HG02970 (cell line): ENCODE measurements at regions not wholly inside any gene's neighbourhood (a gene's known extent, or its start where the extent isn't known, plus 50 kb on each side); places are given as distances from the start of the nearest gene placed in this dataset.
"Not testable (repeated sequence)": the region's sequence is repeated elsewhere in the genome, so short reads cannot be mapped to it uniquely, and the experiment has no call there.

ENCODE experiments used
- ATAC-seq: cut with Tn5 transposase; IDR thresholded peaks from one replicate; pipeline ENCODE4 v1.9.1; 2021; ENCODE audit warnings: mild to moderate bottlenecking, moderate library complexity, moderate number of reproducible peaks; ENCODE audit not compliant: unreplicated experiment, low FRiP score

DNA sequence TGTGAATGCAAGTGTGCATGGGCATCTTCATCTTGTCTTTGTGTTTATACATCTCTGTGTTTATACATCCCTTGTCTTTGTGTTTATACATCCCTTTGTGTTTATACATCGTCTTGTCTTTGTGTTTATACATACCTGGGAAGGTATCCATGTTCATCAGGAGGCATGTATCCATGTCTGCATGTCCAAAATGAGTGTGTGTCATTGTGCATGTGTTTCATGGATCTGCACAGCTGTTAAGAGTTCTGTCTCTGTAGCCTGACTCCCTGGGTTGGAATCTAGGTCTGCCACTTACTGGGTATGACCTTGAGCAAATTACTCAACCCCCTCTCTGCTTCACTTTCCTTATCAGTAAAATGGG, 50.1 kb upstream of the SIRPA start:
- ATAC-seq: no peak

DNA sequence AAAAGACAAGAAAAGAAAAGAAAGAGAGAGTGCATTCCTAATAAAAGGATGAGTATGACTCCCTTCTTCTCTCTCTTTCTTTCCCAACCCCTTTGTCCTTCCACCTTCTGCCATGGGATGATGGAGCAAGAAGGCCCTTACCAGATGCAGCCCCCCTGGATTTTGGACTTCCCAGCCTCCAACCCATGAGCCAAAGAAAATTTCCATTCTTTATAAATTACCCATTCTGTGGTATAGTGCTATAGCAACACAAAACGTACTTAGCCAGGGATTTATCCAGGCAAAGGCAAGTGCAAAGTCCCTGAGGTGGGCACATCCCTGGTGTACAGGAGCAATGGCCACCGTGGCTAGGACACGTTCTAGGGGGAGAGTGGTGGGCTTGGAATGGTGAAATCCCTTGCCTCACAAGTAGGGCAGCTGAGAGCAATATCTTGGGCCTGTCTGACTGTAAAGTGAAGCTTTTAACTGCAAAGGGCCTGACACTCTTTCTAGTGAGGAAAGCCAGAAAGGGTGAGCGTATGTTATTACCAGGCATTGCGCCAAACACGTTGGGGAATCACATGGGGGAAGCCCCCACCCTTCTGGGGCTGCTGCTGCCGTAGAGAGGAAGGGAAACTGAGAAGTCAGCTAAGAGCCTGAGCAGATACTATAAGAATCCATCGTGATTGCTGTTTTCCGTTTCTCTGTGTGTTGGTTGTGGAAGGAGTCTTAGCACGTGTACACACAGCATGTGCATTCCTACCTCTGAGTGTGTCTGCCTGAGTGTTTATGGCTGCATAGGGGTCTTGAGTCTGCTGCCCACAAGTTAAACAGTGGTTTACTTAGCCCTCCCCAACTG, 50.7 kb upstream of the SIRPA start:
- peak; percentile 88 for ATAC-seq

DNA sequence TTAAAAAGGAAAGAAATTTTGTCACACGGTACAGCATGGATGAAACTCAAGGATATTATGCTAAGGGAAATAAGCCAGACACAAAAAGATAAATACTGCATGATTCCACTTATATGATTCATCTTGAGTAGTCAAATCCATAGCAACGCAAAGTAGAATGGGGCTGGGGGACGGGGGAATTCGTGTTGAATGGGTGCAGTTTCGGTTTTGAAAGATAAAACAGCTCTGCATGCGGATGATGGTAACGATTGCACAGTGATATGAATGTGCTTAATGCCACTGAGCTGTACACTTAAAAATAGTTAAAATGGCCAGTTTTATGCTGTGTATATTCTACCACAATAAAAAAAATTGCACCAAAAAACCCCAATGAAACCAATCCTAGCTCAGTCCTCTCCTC, 52.9 kb upstream of the SIRPA start:
- no peak for ATAC-seq

DNA sequence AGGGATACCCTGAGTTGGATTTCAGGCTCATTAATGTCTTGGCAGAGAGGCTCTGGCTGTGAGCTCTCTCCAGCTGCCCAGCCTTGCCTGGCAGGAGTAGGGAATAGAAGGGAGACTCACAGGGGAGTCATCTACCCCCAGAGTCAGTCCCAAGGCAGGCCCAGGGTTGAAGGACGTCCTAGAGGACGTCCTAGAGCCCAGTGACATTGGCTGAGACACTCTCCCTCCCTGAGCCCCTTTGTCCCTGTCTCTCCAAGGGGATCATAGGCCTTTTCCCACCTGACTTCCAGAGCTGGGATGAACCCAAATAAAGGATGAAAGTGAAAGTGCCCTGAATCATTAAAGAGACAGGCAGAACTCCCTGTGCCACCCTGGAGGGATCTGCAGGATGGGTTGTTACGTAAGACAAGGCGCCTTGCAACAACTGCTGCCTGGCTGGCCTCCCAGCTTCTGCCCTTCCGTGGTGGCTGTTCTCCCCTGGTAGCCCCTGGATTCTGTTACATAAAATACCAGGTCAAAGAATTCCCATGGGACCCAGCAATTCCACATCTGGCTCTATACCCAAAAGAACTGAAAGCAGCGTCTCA, 53.6 kb upstream of the SIRPA start:
- ATAC-seq: no peak

DNA sequence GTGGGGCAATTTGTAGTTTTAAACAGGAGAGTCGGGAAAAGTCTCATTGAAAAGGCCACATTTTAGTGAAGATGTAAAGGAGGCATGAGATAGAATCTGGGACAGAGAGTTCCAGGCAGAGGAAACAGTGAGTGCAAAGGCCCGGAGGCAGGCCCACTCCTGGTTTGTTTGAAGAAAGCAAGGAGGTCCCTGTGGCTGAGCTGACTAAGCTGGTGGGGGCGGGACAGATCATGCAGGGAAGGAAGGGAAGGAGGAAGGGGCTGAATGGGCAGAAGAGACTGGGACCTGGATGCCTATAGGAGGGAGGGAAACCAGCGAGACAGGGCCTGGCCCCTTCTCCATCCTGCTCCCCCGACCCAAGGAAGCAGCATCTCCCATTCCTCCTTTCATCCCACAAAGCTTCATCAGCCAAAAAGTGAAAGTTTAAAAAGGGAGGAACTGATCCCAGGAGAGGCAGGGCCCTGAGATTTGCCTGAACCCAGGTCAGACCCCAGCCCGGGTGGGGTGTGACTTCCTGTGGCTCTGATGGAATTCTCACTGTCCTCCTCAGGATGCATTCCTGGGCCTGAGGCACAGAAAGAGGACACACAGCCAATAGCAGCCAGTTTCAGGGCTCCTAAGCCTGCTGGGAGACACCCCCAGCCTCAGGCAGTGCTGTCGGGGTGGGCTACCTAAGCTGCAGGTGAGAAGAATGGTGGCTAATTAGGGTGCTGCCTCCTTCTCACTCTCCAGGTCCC, 54.2 kb upstream of the SIRPA start:
- no peak for ATAC-seq

DNA sequence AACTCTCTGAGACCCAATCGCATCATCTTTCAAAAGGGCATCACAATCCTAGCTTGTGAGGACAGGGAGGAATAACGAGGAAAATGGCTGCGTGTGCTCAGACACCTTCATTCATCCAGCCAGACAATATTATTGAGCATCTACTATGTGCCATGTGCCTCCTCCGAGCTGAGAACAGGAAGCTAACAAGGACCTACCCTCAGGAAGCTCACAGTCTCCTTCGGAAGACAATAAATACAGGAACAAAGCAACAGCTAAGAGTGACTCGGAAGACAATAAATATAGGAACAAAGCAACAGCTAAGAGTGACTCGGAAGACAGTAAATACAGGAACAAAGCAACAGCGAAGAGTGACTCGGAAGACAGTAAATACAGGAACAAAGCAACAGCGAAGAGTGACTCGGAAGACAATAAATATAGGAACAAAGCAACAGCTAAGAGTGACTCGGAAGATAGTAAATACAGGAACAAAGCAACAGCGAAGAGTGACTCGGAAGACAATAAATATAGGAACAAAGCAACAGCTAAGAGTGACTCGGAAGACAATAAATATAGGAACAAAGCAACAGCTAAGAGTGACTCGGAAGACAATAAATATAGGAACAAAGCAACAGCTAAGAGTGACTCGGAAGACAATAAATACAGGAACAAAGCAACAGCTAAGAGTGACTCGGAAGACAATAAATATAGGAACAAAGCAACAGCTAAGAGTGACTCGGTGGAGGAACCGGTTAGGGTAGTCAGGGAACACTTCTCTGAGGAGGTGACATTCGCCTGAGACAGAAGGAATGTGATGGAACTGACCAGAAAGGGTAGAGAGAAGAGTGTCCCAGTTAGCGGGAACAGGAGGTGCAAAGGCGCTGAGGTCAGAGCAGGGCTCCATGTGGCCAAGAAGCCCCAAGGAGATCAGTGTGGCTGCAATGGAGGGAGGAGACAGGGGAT, 55.6 kb upstream of the SIRPA start:
- not testable (repeated sequence) for ATAC-seq

DNA sequence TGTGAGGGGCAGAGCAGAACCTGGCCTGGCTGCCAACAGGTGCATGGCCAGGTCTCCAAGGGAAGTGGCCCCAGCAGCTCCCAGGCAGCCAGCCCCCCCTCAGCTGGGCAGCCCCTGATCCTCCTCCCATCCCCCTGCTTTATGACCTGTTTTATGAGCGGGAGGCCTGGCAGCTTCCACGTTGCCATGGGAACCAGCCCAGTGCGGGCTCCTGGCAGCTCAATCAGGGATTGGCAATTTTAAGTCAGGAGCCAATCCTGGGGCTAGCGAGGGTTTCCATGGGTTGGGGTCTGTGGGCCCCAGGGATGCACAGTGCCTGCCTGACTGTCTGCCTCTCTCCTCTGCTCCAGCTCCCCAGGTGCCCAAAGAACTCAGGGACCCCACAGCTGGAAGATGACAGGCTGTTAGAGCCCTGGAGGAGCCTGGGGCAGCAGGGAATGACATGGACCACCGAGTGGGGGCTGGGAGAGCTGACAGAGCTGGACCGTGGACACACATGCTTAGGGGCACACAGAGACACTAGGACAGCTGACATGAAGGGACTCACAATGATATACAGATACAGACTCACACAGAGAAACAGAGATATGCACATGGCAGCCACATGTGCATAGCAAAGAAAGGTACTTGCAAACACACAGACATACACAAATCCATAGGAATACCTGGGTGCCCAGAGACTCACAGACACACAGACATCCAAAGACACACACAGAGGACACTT, 56.5 kb upstream of the SIRPA start:
- ATAC-seq: no peak

DNA sequence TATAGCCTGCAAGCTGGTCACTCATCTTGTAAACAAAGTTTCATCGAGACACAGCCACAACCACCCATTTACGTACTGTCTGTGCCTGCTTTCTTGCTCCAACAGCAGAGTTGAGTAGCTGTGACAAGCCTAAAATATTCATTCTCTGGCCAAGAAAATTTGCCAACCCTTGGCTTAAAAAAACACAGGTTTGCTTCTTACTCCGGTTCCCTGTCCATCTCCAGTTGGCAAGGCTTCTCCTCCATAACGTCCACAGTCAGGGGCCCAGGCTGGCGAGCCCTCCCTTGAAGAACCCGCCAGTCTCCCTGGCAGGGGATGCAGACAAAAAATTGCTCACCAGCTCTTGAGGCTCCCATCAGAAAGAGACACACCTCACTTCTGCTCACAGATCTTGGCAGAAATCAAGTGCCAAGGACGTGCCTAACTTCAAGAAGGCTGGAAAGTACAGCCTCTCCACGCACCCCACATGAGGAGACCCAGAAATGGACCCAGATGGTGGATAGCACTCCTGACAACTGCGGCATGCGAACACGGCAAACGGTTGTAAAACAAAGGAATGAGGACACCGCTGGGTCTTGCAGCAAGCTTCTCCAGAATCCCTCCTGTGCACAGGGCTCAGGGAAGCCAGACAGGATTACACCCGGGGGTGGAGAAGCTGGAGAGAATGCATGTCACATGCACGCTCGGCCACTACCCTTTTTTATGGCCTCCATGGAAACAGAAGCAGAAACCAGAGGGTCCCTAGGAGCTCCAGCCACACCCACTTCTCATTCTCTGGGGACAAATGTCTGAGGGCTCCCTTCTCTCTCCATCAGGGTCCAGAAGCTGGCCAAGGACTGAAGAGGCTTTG, 59.8 kb upstream of the SIRPA start:
- no peak for ATAC-seq

DNA sequence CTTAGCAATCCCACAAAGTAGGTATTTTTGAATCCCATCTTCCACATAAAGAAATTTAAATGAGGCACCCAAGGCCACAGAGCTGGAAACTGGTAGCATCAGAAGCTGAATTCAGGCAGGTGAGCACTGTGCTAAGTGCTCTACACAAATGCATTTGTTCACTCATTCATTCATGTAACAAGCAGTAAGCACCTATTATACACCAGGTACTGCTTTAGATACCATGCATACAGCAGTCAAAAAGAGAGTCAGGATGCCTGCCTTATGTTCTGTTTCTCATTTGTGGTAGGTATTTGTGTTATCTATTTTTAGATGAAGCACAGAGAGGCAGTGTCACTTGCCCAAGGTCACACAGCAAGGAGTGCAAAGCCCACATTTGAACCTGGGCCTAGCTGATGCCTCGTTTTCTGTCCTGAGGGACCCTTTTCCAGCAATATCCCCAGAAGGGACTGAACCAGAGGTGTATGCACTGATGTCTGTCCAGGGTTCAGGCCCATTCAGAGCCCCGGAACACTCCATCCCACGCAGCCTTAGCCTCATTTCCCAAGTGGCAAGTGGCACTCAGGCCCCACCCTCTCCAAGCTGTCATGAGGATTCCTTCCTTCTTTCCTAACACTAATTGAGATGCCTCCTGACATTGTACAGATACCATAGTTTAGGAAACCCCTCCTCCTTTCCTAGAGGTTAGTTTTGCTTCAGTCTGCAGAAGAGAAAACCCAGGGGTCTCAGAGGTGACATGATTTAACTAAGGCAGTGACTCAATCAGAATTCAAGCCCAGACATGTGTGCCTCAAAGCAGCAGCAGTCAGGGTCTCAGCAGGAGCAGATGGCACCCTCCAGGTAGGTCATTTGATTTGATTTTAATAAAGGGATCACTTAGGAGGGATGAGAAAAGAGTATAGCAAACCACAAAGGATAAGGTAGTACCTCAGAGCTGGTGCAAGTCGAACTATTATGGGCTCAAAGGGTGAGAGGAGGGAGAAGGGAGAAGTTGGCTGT, 61.2 kb upstream of the SIRPA start:
- no peak for ATAC-seq

DNA sequence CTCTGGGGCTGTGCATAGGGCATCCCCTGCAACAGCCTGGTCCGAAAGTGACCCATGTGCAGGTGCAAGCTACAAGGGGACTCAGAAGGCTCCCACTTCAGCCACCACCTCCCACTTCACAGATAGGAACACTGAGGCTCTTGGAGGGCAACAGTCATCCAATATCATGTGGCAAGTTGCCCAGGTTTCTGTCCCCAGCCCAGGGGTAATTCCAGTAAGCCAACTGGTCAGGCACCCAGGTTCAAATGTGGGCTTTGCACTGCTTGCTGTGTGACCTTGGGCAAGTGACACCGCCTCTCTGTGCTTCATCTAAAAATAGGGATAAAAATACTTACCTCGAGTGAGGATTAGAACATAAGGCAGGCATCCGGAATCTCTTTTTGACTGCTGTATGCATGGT, 62.0 kb upstream of the SIRPA start:
- no peak for ATAC-seq

DNA sequence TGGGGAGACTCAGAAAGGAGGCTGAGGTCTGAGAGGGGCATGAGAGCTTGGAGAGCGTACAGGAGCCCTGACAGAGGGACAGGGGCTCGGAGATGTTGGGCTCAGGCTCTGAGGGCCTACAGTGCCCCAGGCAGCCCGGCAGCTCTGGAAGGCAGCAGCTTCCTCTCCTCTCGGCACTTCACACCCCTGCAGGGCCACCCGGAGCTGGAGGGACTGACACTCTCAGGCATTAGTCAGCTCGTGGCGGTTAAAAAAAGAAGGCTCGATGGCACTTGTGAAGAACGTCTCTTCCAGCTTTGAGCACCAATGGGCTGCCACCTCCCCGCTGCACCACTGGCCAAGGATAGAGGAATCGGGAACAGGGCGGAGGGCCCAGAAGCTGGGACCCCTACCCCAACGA, 62.6 kb upstream of the SIRPA start:
- no peak for ATAC-seq

DNA sequence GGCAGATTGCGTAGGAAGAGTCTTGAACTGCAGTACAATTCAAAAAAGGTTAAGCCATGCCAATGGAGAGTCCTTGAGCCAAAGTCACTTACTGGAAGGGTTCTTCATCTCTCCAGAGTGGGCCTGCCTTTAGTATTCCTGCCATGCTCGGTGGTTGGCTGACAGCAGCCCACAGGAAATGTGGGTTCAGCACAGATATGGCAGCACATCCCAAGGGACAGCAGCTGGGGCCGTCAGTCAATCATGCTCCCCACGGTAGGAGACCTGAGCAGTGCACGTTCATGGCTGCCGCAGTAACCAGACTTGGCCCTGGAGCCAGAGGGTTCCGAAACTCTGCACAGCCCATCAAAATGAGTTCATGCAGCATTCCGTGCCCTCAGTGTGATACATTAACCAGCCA, 63.6 kb upstream of the SIRPA start:
- ATAC-seq: no peak

DNA sequence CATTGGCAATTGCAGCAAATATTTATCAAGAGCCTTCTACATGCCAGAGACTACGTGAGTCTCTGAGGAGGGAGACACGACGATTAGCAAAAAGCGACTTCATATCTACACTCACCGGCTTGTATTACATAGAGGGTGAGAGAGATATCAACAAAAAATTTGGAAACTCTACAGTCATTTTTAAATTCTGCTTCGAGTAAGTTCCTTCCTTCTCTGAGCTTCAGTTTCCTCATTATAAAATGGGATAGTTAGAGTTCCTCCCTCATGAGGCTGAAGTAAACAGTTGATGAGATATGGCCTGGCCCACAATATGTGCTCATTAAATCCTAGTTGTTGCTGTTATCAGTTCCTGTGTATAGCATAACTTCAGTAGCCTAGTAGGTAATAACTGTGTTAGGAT, 64.1 kb upstream of the SIRPA start:
- ATAC-seq: no peak

DNA sequence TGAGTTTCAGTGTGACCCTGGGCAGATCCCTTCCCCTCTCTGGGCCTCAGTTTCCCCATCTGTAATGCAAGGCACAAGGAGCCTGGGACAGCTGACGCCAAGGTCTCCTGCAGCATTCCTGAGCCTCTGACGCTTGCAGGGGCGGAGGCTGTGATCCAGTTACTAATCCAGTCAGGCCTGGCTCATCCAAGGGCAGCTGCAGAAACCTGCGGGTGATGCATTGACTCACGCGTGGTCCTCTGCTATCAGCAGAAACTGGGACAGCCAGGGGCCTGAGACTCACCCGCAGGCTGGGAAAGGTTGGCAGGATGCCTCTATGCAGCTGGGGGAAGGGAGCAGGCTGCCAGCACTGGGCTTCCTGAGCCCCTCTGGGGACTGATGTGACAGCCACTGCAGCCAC, 65.0 kb upstream of the SIRPA start:
- ATAC-seq: no peak

DNA sequence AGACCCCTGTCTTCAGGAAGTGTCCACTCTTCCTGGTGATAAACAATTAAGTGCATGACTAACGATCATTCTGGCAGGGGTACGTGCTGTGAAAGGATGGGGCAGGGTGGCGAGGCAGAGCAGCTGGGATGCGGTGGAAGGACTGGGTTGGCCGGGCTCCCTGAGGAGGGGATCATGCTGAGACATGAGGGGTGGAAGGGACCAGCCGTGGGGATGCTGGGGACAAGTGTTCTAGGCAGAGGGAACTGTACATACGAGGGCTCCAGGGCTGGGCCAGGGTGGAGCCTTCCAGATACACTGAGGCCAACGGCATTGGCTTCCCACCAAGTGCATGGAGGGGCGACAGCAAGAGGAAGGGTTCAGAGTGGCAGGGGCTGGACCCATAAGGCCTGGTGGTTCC, 65.7 kb upstream of the SIRPA start:
- no peak for ATAC-seq

DNA sequence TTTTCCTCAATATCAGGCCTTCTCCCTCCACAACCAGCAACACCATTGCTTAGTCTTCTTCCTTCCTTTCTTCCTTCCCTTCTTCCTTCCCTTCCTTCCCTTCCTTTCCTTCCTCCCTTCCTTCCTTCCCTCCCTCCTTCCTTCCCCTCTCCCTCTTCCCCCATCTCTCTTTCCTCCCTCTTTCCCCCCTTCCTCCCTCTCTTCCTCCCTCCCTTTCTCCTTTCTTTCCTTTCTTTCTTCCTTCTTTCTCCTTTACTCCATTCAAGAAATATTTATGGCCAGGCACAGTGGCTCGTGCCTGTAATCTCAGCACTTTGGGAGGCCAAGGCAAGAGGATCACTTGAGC, 66.4 kb upstream of the SIRPA start:
- ATAC-seq: no peak

DNA sequence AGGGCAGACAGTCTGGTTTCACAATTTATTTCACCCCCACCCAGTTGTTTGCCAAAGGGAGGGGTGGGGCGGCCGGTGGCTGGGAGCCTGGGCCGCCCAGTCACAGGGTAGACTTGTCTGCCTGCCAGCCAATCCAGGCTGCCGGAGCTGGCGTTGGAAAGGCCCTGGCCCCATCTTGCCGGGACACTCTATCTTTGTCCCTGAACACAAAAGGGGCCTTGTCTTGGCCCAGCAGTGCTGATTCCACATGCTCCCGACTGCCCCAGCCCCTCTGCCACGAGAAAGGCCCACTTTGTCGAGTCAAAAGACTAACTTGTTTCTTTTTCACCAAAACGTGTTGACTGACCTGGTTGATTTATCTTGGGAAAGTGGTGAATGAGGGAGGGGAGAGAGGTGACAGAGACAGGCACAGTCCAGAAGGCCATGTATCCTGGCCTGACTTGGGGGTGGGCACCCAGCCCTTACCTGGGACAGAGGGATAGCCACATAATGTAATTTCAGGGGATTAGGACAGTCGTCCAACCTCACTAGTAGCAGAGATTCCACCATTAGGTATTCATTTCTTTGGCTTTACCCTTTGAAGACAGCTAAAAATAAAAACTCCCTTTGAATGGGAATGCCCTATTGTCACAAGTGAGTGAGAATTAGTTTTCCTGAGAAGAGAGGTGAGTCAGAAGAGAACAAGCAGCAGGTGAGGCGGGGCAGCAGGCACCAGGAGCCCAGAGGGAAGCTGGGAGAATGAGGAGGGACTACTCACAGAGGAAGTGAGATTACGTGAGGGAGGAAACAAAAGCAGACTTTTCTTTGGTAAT, 67.0 kb upstream of the SIRPA start:
- no peak for ATAC-seq
